Upper lobe of left lung (tissue), 6 donors: ENCODE measurements at regions not wholly inside any gene's neighbourhood (a gene's known extent, or its start where the extent isn't known, plus 50 kb on each side); places are given as distances from the start of the nearest gene placed in this dataset.

Source experiments
- ATAC-seq, 2 donors: fragments of 200-7000 bp; cut with Tn5 transposase; one replicate each; pipeline ENCODE4 v1.9.1; 2022; ENCODE audit warnings: mild to moderate bottlenecking in 2 of 2, moderate library complexity in 2 of 2; ENCODE audit not compliant: low FRiP score in 2 of 2
- DNase-seq, 2 donors: peaks; one replicate each; pipeline ENCODE4 v3.0.0-alpha.2; 2019 to 2020
- H3K27ac ChIP-seq, 4 donors: fragments of 200-600 bp; sonication (generic); one replicate each; pipeline ENCODE4 v1.5.1; 2016 to 2019
- H3K27me3 ChIP-seq, 4 donors: fragments of 200-600 bp; sonication (generic); one replicate each; pipeline ENCODE4 v1.5.1; 2017 to 2019
- H3K36me3 ChIP-seq, 4 donors: fragments of 200-600 bp; sonication (generic); one replicate each; pipeline ENCODE4 v1.5.1; 2016 to 2019
- H3K4me1 ChIP-seq, 4 donors: fragments of 200-600 bp; sonication (generic); one replicate each; pipeline ENCODE4 v1.5.1; 2018 to 2019
- H3K4me3 ChIP-seq, 4 donors: fragments of 200-600 bp; sonication (generic); one replicate each; pipeline ENCODE4 v1.5.1; 2017 to 2019; ENCODE audit warnings: mild to moderate bottlenecking in 2 of 4, moderate library complexity in 1 of 4
- H3K9me3 ChIP-seq, 4 donors: fragments of 200-600 bp; sonication (generic); one replicate each; pipeline ENCODE4 v1.5.1; 2018 to 2019
- EP300 ChIP-seq, 4 donors: sonication (generic); formaldehyde crosslinking; IDR thresholded peaks; one replicate each; pipeline ENCODE4 v1.5.1; 2017; ENCODE audit warnings: antibody characterized with exemption in 4 of 4, control low read depth in 2 of 4
- POLR2A ChIP-seq, 4 donors: fragments of 450-650 bp; IDR thresholded peaks; one replicate each; pipeline ENCODE4 v1.5.1; 2016 to 2017; ENCODE audit warnings: antibody characterized with exemption in 4 of 4, mild to moderate bottlenecking in 2 of 4
- POLR2AphosphoS5 ChIP-seq, 2 donors: sonication (generic); formaldehyde crosslinking; IDR thresholded peaks; one replicate each; pipeline ENCODE4 v1.5.1; 2017; ENCODE audit warnings: antibody characterized with exemption in 2 of 2
- WGBS, 2 donors: methylation state at CpG; one replicate each; pipeline ENCODE4 v1.1.5; 2017 to 2018; 5-methylcytosine and 5-hydroxymethylcytosine counted together
- TF ChIP-seq, protein P1 (sequence below), 6 experiments: fragments of 450-650 bp in 4 of 6; fragments of 200-600 bp in 2 of 6; sonication (generic) in 2 of 6; IDR thresholded peaks; one replicate each; pipeline ENCODE4 v1.5.1; 2016 to 2019; ENCODE audit warnings: antibody characterized with exemption in 6 of 6
- donor health status: DM: no; HTN: no; CAD: no; lungs with moderate emphysema.
- donor health status: DM: no; HTN: yes; CAD: no; lungs with severe emphysema.

GRCh38 chrX:8089141-8089540 lies 81.9 kb downstream of the VCX2 start:
- TF ChIP-seq, protein P1, sequence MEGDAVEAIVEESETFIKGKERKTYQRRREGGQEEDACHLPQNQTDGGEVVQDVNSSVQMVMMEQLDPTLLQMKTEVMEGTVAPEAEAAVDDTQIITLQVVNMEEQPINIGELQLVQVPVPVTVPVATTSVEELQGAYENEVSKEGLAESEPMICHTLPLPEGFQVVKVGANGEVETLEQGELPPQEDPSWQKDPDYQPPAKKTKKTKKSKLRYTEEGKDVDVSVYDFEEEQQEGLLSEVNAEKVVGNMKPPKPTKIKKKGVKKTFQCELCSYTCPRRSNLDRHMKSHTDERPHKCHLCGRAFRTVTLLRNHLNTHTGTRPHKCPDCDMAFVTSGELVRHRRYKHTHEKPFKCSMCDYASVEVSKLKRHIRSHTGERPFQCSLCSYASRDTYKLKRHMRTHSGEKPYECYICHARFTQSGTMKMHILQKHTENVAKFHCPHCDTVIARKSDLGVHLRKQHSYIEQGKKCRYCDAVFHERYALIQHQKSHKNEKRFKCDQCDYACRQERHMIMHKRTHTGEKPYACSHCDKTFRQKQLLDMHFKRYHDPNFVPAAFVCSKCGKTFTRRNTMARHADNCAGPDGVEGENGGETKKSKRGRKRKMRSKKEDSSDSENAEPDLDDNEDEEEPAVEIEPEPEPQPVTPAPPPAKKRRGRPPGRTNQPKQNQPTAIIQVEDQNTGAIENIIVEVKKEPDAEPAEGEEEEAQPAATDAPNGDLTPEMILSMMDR (IDR thresholded peaks at IDR 0.05), result no peak
- no peak for TF ChIP-seq POLR2AphosphoS5 (IDR thresholded peaks at IDR 0.05)
- Histone ChIP-seq H3K27ac (no peak overlapping the region), H3K4me3 (no peak overlapping the region), H3K27me3 (no peaks in the 10 kb centered on the region), H3K4me1 (no peaks in the 10 kb centered on the region), H3K36me3 (no peaks in the 10 kb centered on the region), H3K9me3 (no peaks in the 10 kb centered on the region)
- ATAC-seq, result peak in 1 of 2 donors; percentile 41
- no peak for DNase-seq
- 32 to 43% methylated on average over 4 of the region's 4 CpGs for WGBS, 2 donors

DNA sequence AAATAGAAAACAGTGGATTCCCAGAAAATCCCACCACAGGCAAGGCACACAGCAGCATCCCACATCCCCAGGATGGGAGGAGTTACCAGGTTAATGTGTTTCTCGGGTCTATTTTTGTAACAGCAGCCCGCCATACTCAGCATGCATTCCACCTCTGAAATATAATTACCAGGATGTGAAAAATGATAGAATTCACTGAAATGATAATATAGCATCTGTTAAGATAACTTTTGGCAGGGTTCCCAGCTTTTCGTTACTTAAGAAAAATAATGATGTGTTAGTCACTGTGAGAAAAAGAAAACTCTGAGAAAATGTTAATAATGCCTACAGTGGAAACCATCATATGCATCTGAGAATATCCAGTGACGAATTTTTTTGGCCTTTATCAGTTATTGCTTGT lies 87.1 kb downstream of the VCX2 start:
- TF ChIP-seq, protein P1 (IDR thresholded peaks at IDR 0.05), result no peak
- TF ChIP-seq EP300 (IDR thresholded peaks at IDR 0.05), result no peak
- no peak for TF ChIP-seq POLR2A (IDR thresholded peaks at IDR 0.05)
- TF ChIP-seq POLR2AphosphoS5 (IDR thresholded peaks at IDR 0.05), result no peak
- ATAC-seq (no peak), DNase-seq (no peak)
- no peaks in the 10 kb centered on the region for H3K9me3 ChIP-seq
- H3K27ac ChIP-seq, result no peak overlapping the region
- no peaks in the 10 kb centered on the region for H3K36me3 ChIP-seq
- 39 to 56% methylated on average over 4 of the region's 4 CpGs for WGBS, 2 donors
- no peak overlapping the region for H3K4me3 ChIP-seq
- no peaks in the 10 kb centered on the region for H3K4me1 ChIP-seq
- H3K27me3 ChIP-seq, result no peaks in the 10 kb centered on the region

DNA sequence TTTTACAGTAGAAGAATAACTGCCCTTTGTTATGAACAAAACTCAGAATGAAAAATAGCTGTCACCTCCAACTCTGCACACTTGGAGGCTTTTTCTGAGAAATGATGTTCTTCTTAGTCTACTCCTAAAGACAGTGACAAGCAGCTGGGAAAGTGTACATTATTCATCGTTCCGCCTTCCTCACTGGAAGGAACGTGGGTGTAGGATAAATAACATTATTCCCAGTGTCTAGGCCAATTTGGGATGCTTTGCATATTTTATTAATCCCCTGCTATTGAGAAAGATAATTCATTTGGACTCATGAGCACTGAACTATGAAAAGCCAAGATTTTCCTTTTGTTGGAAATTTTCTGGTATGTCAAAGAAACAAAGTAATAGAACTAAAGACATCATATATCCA lies 87.8 kb downstream of the VCX2 start:
- H3K27me3 ChIP-seq, result no peaks in the 10 kb centered on the region
- H3K36me3 ChIP-seq, result no peaks in the 10 kb centered on the region
- H3K4me1 ChIP-seq, result no peaks in the 10 kb centered on the region
- TF ChIP-seq POLR2A (IDR thresholded peaks at IDR 0.05) (no peak), POLR2AphosphoS5 (IDR thresholded peaks at IDR 0.05) (no peak), EP300 (IDR thresholded peaks at IDR 0.05) (no peak)
- TF ChIP-seq, protein P1 (IDR thresholded peaks at IDR 0.05), result no peak
- ATAC-seq, result no peak
- DNase-seq, result no peak
- no peak overlapping the region for H3K4me3 ChIP-seq
- 62 to 66% methylated on average over 3 of the region's 3 CpGs for WGBS, 2 donors
- H3K9me3 ChIP-seq, result no peaks in the 10 kb centered on the region
- H3K27ac ChIP-seq, result no peak overlapping the region

GRCh38 chrX:8075636-8076035 lies 95.4 kb downstream of the VCX2 start:
- H3K36me3 ChIP-seq, result no peaks in the 10 kb centered on the region
- no peaks in the 10 kb centered on the region for H3K9me3 ChIP-seq
- H3K27ac ChIP-seq, result no peak overlapping the region
- DNase-seq (no peak), ATAC-seq (no peak)
- H3K27me3 ChIP-seq, result no peaks in the 10 kb centered on the region
- H3K4me1 ChIP-seq, result no peaks in the 10 kb centered on the region
- H3K4me3 ChIP-seq, result no peak overlapping the region
- TF ChIP-seq POLR2A (IDR thresholded peaks at IDR 0.05) (no peak), POLR2AphosphoS5 (IDR thresholded peaks at IDR 0.05) (no peak), EP300 (IDR thresholded peaks at IDR 0.05) (no peak)
- TF ChIP-seq, protein P1 (IDR thresholded peaks at IDR 0.05), result no peak

DNA sequence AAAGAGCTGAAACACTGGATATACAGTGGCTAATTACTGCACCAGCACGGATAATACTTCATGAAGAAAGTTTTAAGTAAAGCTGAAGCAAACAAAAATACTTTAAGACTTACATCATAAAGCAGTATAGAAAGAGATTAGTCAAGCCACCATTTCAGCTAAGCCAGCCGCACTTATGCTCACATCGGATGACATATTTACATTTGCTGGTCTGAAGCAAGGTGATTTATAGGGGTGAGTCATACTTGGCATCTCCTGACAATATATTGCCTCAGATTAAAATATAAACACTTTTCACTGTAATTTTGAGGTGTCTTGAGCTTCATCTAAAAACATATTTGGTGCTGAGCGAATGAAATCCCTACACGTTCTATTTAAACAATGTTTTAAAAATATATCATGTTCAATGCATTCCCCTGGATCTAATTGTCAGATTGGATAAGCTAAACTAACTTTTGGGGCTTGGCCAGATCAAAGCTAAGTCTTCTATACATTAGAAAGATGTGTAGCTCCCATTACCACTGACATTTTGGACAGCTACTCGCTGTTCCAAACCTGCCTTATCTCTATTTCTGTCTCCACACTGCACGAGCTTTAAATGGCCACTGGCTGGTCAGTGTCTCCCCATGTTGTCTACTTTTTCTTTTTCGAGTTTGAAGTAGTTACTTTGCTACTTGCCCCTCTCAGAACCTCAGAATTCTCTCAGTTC lies 103.2 kb downstream of the VCX2 start:
- ATAC-seq (no peak), DNase-seq (no peak)
- WGBS, 2 donors, result 65 to 66% methylated on average over 8 of the region's 8 CpGs
- Histone ChIP-seq H3K36me3 (no peaks in the 10 kb centered on the region), H3K27ac (no peak overlapping the region), H3K27me3 (no peaks in the 10 kb centered on the region), H3K4me3 (no peak overlapping the region), H3K4me1 (no peaks in the 10 kb centered on the region), H3K9me3 (no peaks in the 10 kb centered on the region)
- TF ChIP-seq EP300 (IDR thresholded peaks at IDR 0.05) (no peak), POLR2A (IDR thresholded peaks at IDR 0.05) (no peak), POLR2AphosphoS5 (IDR thresholded peaks at IDR 0.05) (no peak)
- TF ChIP-seq, protein P1 (IDR thresholded peaks at IDR 0.05), result no peak
